NCI-H1694 treated with DMSO at 0.1 percent for 48 hours (cell line): ENCODE measurements at regions not wholly inside any gene's neighbourhood (a gene's known extent, or its start where the extent isn't known, plus 50 kb on each side); places are given as distances from the start of the nearest gene placed in this dataset.
"Not testable (repeated sequence)": the region's sequence is repeated elsewhere in the genome, so short reads cannot be mapped to it uniquely, and the experiment has no call there.

ENCODE experiments used
- DNase-seq: peaks from one replicate; lab custom pipeline; 2025; lab: John Stamatoyannopoulos, UW

DNA sequence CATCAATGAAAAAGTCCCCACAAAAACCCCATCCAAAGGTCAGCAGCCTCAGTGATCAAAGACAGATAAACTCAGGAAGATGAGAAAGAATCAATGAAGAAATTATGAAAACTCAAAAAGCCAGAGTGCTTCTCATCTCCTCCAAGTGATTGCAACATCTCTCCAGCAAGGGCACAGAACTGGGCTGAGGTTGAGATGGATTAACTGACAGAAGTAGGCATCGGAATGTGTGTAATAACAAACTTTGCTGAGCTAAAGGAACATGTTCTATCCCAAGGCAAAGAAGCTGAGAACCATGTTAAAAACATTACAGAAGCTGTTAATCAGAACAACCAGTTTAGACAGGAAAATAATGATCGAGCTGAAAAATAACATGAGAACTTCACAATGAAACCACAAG lies 442.8 kb upstream of the SYT4 start:
- DNase-seq: no peak

GRCh38 chr18:43735570-43735969 lies 458.3 kb upstream of the SYT4 start:
- no peak for DNase-seq

- no peak for DNase-seq
Observed at GRCh38 chr18:43744960-43745745, 467.9 kb upstream of the SYT4 start.

- DNase-seq: no peak
Observed at GRCh38 chr18:43751203-43751602, 473.9 kb upstream of the SYT4 start.

DNA sequence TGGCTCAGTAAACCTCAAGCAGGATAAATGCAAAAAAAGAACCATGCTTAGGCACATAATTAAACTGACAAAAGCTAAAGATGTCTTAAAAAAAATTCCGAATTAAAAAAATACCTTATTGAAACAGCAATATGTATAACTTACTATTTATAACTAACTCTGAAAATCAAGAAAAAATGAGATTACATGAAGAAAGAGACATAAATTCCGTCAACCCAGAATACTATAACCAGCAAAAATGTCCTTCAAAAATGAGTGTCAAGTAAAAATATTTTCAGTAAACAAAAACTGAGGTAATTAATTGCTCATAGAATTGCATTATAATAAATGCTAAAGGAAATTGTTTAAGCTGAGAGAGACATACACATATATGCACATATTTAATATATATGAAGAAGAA lies 474.5 kb upstream of the SYT4 start:
- DNase-seq: no peak

- no peak for DNase-seq
Observed at GRCh38 chr18:43757273-43757672, 480.0 kb upstream of the SYT4 start.

GRCh38 chr18:43758734-43759133 lies 481.4 kb upstream of the SYT4 start:
- DNase-seq: no peak

DNA sequence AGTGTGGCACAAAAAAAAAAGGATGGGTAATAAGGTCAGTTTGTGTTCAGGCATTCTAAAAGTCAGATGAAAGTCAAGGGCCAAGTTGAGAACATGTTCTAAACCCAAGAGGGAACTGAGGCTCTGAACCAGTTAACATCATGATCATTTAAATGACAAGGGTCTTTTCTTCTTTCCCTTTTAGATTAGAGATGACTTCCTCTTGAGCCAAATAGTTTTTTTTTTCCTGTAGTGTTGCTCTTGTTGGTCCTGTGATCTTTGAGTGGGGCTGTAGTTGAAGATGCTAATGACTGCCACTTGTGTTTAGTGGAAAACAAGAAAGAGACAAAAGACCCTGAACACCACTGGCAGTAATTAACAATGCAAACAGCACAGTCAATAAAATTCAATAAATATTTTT lies 482.7 kb upstream of the SYT4 start:
- DNase-seq: no peak

- no peak for DNase-seq
Observed at GRCh38 chr18:43772907-43773306, 495.6 kb upstream of the SYT4 start.

- DNase-seq: no peak
Observed at GRCh38 chr18:43774497-43774896, 497.2 kb upstream of the SYT4 start.

GRCh38 chr18:43775591-43775990 lies 498.3 kb upstream of the SYT4 start:
- no peak for DNase-seq

DNA sequence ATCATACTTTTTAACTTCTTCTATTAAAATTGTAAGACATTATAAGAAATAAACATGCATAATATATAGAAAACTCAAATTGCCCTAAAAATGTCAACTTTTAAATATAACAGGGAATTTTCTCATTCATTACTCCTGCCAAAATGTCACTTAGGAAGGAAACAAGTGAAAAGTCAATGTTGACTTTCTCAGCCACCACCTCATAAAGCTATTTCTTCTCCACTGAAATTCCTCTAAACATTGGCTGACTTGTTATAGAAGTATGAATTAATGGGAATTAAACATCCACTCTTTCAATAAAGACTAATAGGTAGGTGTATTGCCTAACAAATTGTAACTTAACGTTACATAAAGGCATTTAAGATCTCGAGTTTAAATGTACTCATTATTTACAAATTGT lies 499.7 kb upstream of the SYT4 start:
- DNase-seq: no peak

GRCh38 chr18:43777636-43778304 lies 500.5 kb upstream of the SYT4 start:
- DNase-seq: no peak

GRCh38 chr18:43780782-43781340 lies 503.6 kb upstream of the SYT4 start:
- DNase-seq: no peak

DNA sequence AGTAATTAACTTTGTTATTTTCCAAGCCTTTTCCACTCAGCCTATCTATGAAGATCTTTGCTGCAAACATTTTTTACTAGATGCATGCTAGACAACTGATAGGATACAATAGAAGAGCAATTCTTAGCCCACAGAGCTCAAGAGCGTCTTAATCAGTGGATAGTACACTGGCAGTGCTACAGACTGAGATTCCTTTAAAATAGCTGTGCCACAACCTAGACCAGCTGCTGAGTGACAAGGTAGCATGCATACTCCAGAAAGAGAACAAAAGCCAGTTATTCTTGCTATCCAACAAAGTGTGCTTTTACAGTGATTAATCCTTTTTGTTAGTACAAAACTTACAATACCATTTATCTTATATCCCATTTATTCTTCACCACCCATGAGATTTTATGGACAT lies 507.9 kb upstream of the SYT4 start:
- no peak for DNase-seq

GRCh38 chr18:43786893-43787292 lies 509.6 kb upstream of the SYT4 start:
- DNase-seq: no peak

DNA sequence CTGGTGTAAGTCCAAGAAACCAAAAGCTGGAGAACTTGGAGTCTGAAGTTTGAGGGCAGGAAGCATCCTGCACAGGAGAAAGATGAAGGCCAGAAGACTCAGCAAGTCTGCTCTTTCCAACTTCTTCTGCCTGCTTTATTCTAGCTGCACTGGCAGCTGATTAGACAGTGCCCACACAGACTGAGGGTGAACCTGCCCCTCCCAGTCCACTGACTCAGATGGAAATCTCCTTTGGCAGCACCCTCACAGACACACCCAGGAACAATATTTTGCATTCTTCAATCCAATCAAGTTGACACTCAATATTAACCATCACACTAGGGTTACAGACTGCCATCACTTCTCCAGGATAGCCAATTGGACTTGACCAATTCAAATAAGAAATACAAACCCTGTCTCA lies 510.4 kb upstream of the SYT4 start:
- DNase-seq: not testable (repeated sequence)

DNA sequence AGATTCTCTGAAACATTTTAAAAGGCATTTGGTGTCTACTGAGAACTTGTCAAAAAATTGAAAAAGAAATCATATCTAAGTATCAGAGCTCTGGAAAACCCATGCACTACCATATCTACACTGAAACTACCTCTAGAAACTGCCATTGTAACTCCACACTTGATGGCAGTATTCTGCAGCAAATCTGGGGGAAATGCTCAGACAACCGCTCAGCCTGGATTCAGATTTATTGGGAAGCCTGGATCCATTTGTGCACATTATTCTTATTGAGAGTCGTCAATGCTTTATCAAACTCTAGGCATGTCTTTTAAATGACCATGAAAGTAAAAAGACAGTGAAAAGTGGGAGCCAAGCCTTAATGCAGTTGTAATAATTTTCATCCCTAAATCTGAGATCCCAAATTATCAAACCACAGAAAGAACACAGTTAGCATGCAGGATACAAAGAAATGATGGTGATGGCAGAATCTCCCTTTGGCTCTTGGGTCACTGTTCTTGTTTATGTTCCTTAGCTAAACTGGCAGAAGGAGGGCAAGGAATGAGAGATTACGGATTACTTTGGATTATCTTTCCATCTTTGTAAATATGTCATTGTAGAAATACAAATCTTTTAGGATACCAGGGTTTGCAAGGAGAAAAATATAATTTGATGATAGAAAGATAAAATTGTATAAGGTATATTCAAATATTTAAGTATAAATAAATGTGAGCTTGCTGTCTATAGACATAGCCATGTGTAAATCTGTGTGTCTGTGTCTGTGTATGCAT lies 512.1 kb upstream of the SYT4 start:
- no peak for DNase-seq

DNA sequence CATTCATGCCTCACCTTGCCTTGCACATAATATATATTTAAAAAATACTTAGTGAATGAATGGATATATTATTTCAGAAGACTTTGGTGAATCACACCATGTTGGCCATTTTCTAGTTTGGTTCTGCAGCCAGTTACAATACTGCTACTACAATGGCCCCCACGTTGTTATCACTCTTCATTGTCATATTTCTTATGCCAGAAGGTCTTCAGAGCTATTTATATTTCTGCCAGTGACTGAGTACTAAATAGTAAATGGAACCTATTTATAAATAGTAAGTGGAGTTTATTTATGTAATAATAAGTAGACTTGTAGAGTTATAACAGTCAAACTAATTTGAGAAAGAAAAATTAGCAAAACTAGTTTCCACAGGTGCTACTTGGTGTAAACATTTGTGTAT lies 516.6 kb upstream of the SYT4 start:
- no peak for DNase-seq

DNA sequence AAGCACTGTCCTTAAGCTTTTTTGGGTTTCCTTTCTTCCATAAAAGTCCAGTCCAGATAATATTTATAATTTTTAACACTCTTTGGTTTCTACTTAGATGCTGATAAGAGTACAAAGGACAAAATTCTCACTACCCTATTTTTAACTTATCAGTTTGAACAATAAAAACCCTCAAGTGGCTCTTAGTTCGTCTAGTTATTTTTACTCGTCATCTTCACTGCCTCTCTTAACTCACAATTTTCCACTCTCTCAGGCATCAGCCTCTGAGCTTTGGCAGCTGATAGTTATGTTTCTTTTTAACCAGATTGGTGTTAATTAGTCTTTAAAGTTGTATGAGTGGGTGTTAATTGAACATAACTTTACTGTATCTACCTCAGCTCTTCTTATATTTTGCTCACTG lies 517.1 kb upstream of the SYT4 start:
- DNase-seq: no peak

- no peak for DNase-seq
Observed at GRCh38 chr18:43797347-43797746, 520.1 kb upstream of the SYT4 start.

- no peak for DNase-seq
Observed at GRCh38 chr18:43800584-43800983, 523.3 kb upstream of the SYT4 start.
